ENCODE measurements at regions not wholly inside any gene's neighbourhood (a gene's known extent, or its start where the extent isn't known, plus 50 kb on each side); places are given as distances from the start of the nearest gene placed in this dataset.

GRCh38 chr2:3110555-3110954 lies 267.1 kb downstream of the EIPR1 start:
- H3K9me3 ChIP-seq = no peaks in the 10 kb centered on the region
- DNase-seq (no peak), ATAC-seq (no peak)
- TF ChIP-seq CTCF (IDR thresholded peaks at IDR 0.05 in 4 of 5, conservative IDR thresholded peaks at IDR 0.05 in 1 of 5) (no peak), POLR2A (IDR thresholded peaks at IDR 0.05) (no peak)
- no peak overlapping the region for H3K27ac ChIP-seq
- H3K4me3 ChIP-seq = no peak overlapping the region
- intact Hi-C loops (cut with DNase I; ENCODE audit: low total_unique reads) = no loop called here
- no peaks in the 10 kb centered on the region for H3K36me3 ChIP-seq
- H3K4me1 ChIP-seq = no peaks in the 10 kb centered on the region
- no peaks in the 10 kb centered on the region for H3K27me3 ChIP-seq
- in situ Hi-C loops (cut with MboI; ENCODE audit: low sequenced_read_pairs in 4 of 4) = no loop called here

- intact Hi-C loops (cut with DNase I; ENCODE audit: low total_unique reads) = no loop called here
- no peak overlapping the region for H3K27ac ChIP-seq
Observed at GRCh38 chr2:3108710-3109702, 268.6 kb downstream of the EIPR1 start.

GRCh38 chr2:3108105-3108504 lies 269.5 kb downstream of the EIPR1 start:
- no peaks in the 10 kb centered on the region for H3K36me3 ChIP-seq
- no peak overlapping the region for H3K4me3 ChIP-seq
- H3K4me1 ChIP-seq = no peaks in the 10 kb centered on the region
- intact Hi-C loops (cut with DNase I; ENCODE audit: low total_unique reads) (no loop called here), in situ Hi-C loops (cut with MboI; ENCODE audit: low sequenced_read_pairs in 4 of 4) (no loop called here)
- H3K9me3 ChIP-seq = no peaks in the 10 kb centered on the region
- no peak for DNase-seq
- TF ChIP-seq CTCF (IDR thresholded peaks at IDR 0.05 in 4 of 5, conservative IDR thresholded peaks at IDR 0.05 in 1 of 5) (no peak), POLR2A (IDR thresholded peaks at IDR 0.05) (no peak)
- H3K27ac ChIP-seq = no peak overlapping the region
- no peaks in the 10 kb centered on the region for H3K27me3 ChIP-seq
- no peak for ATAC-seq

More at GRCh38 chr2:3108710-3109702, 268.6 kb downstream of the EIPR1 start:
- Histone ChIP-seq H3K4me3 (no peak overlapping the region), H3K27me3 (no peaks in the 10 kb centered on the region), H3K9me3 (no peaks in the 10 kb centered on the region), H3K36me3 (no peaks in the 10 kb centered on the region), H3K4me1 (no peaks in the 10 kb centered on the region)
- DNase-seq = no peak
- TF ChIP-seq CTCF (IDR thresholded peaks at IDR 0.05 in 4 of 5, conservative IDR thresholded peaks at IDR 0.05 in 1 of 5) = no peak
- TF ChIP-seq POLR2A (IDR thresholded peaks at IDR 0.05) = no peak
- no peak for ATAC-seq
- in situ Hi-C loops (cut with MboI; ENCODE audit: low sequenced_read_pairs in 4 of 4) = no loop called here

- in situ Hi-C loops (cut with MboI; ENCODE audit: low sequenced_read_pairs in 4 of 4) = no loop called here
Observed at GRCh38 chr2:3107567-3107966, 270.1 kb downstream of the EIPR1 start.

More at GRCh38 chr2:3107567-3107966, 270.1 kb downstream of the EIPR1 start:
- no peak for DNase-seq
- no peaks in the 10 kb centered on the region for H3K27me3 ChIP-seq
- H3K4me1 ChIP-seq = no peaks in the 10 kb centered on the region
- TF ChIP-seq CTCF (IDR thresholded peaks at IDR 0.05 in 4 of 5, conservative IDR thresholded peaks at IDR 0.05 in 1 of 5) (no peak), POLR2A (IDR thresholded peaks at IDR 0.05) (no peak)
- H3K36me3 ChIP-seq = no peaks in the 10 kb centered on the region
- no peak for ATAC-seq
- intact Hi-C loops (cut with DNase I; ENCODE audit: low total_unique reads) = no loop called here
- H3K4me3 ChIP-seq = no peak overlapping the region
- no peaks in the 10 kb centered on the region for H3K9me3 ChIP-seq
- no peak overlapping the region for H3K27ac ChIP-seq

All from gastrocnemius medialis (tissue), 4 donors.